ENCODE measurements at regions not wholly inside any gene's neighbourhood (a gene's known extent, or its start where the extent isn't known, plus 50 kb on each side); places are given as distances from the start of the nearest gene placed in this dataset.
"Not testable (repeated sequence)": the region's sequence is repeated elsewhere in the genome, so short reads cannot be mapped to it uniquely, and the experiment has no call there.

DNA sequence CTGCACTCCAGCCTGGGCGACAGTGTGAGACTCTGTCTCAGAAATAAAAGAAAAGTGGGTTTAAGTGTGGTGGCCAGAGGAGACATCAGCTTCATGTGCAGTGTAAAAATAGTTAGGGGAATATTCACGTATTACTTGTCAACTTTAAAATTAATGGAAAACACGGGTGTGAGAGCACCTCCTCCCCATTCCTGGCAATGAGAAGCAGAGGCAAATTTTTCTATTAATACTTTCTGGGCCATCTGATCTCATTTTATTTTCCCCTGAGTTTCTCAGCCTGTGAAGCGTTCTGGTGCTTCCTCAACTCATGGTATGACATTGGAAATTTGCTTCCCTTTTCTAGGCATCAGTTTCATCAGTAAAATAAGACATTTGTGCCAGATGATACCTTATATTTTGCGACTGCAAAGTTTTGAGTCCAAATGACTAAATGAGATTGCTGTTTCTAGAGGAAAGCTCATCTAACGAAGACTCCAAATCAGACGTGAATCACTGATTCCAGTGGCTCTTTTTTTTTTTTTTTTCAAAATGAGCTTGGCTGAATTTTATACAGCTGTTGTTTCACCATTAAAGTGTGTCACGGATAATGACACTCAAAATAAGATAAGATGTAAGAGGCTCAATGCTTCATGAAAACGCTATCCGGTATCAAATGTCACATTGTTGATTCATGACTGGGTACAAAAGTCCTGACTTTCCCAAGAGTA, 104.6 kb downstream of the MSX2 start:
- peak in 1 of 3 experiments; percentile 36 for DNase-seq

- DNase-seq, result no peak
These were observed 103.2 kb downstream of the MSX2 start for GRCh38 chr5:174827558-174827957.

DNA sequence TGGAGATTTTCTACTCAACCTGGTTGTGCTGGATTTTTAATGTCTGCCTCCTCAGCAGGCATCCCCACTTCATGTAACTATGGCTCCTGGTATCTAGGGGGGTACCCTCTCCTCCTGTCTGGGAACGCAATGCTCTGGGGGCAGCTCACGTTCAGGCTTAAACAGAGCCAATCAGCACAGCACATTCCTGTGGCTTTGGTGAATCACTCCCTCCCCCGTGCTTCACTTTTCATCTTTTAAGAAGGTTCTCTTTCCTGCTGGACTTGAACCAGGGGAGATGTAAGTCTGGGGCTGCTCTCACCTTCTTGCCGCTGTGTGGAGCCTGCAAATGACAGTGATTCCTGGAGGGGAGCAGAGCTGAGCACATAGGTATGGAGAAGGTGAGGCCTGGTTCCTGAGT, 101.2 kb downstream of the MSX2 start:
- DNase-seq, result no peak

- no peak for DNase-seq
These were observed 94.0 kb downstream of the MSX2 start for GRCh38 chr5:174818430-174818829.

DNA sequence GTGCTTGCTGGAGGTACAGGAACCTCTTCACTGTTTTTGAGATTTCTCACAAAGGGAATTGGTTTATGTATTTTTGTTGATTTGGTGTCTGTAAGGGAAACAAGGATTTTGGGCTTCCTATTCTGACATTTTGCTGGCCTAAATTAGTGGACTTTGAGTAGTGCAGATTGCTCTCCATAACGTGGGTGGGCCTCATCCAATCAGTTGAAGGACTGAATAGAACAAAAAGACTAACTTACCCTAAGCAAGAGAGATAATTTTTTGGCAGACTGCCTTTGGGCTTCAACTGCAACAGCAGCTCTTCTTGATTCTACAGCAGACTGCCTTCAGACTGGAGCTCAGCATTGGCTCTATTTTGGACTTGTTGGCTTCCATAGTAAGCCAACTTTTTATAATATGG, 93.2 kb downstream of the MSX2 start:
- DNase-seq, result no peak

DNA sequence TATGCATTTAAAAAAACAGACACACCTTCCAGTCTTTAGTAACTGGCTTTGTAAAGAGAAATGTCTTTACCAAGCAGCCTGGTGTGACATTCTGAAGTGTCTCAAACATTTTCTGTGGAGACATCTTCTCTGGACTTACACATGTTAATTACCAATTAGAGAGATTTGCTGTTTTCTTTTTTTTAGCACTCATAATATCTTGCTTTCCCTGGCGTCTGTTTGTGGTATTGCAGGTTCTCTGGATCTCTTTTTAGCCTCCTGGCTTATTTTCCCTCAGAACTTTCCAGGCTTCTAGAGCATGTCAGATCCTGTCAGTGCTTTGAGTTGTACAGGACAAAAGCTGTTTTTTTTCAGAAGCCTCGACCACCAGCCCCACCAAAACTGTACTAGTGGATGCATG, 92.5 kb downstream of the MSX2 start:
- no peak for DNase-seq

- no peak for DNase-seq
These were observed 87.1 kb downstream of the MSX2 start for GRCh38 chr5:174811438-174811837.

GRCh38 chr5:174810796-174811195, 86.4 kb downstream of the MSX2 start:
- DNase-seq, result no peak

DNA sequence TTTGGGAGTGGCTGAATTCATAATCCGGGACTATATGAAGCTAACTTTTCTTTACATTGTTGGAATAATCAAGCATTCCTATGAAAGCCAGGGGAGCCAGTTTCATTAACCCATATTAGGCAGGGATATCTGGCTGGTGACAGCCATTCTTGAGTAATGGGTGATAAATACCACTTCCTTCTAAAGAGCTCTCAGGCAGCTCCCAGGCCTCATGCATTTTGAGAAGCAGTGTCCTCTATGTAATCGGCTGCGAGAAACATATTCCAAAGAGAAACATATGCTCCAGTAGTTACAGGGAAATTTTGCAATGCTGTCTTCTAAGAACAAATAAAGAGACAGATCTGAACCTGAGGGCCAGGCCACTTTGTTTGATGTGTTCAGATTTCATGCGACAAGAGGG, 83.1 kb downstream of the MSX2 start:
- DNase-seq, result no peak

GRCh38 chr5:174806729-174807128, 82.3 kb downstream of the MSX2 start:
- DNase-seq, result no peak

DNA sequence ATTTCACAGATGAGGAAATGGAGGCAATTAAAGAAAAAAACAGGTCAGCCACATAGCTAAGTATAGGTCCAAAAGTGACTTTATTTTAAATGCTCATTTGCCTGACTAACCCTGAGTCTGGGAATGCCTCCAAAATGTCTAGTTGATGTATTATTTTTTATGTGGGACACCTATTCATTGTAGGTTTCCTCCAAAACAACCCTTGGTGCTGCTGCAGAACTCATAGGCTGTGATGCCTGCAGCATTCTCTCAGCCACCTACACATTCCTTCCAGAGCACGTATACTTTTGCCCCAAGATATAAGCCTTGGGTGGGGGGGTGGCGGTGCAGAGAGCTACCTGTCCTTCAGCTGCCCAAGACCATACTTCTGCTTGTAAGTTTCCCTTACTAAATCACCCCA, 77.4 kb downstream of the MSX2 start:
- DNase-seq, result no peak

DNA sequence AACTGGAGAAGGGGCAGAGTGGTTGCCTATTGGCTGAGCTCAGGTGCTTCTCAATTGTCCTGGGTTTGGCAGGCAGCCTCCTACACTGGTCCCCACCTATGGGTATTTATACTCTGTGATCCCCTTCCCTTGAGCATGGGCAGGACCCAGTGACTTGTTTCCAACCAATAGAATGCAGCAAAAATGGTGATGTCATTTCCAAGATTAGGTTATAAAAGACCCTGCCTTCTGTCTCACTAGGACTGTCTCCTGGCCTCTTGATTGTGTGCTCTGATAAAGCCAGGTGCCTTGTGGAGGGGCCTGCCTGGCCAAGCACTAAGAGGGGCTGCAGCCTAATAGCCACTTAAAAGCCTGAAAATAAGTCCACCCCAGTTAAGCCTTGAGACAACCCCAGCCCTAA, 76.1 kb downstream of the MSX2 start:
- no peak for DNase-seq

- no peak for DNase-seq
These were observed 74.7 kb downstream of the MSX2 start for GRCh38 chr5:174799121-174799520.

DNA sequence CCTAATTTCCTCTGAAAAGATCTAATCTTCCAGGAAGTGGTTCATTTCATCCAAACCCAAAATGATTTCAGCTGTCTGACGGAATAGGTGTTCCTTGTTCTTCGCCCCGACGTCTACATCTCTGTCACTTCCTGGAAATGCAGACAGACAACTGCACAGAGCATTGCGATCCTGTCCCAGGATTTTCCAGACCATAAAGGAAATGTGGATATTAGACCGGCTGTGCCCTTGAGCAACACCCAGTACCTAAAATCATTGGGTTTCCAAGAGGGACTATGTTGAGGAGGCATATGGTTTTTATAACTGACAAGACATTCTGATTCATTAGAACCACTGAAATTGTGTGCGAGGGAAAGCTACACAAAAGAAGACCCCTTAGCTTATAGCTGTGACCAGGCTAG, 74.2 kb downstream of the MSX2 start:
- no peak for DNase-seq

DNA sequence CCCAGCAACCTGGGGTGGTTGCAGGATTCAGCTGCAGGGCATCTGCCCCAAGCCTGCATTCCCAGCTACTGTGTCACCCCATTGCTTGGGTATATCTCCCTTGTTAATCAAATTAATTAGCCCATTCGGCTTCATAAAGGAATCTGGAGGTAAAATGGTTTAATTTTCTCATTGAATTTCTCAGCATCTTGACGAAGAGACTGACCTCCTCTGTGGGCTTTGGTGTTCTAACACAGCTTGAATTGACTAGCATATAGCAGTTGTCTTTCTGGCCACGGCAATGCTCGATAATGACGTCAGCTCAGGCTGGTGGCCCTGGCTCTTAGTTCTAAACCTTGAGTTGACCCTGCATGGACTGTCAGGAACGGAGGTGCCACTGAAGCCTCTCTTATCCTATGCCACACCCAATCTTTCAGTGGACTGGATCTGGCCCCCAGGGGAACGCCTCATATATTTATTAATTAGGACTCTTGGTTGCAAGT, 72.4 kb downstream of the MSX2 start:
- DNase-seq, result no peak

GRCh38 chr5:174794931-174795672, 70.7 kb downstream of the MSX2 start:
- DNase-seq, result no peak

DNA sequence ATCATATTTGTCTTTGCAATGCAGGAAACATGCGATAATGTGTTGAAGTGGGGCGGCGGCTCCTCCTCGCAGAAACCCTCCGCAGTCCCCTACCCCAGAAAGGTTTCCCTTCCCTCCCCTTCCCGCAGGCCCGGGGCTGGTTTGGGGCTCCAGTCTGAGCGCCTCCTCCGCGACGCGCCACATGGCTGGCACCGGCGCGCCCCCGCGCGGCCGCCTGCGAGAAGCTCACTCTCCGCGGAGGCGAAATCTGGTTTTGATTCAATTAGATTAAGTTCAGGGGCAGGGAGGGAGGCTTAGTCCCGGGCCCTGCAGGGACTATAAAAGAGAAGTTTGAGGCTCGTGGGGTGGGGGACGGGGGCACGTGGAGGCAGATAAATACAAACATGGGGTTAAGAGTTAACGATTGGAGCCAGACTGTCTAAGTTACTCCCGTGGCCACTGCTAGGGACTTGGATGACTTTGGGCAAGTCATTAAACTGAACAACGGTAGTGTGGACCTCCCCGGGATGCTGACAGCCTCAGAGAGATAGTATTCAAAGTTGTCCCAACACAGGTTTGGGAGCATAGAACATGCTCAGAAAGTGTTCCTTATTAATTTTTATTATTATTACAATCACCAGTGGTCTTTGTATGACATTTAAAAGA, 69.4 kb downstream of the MSX2 start:
- DNase-seq, result peak; percentile 18 to 69 (median 42)

GRCh38 chr5:174793076-174793475, 68.7 kb downstream of the MSX2 start:
- DNase-seq, result no peak

DNA sequence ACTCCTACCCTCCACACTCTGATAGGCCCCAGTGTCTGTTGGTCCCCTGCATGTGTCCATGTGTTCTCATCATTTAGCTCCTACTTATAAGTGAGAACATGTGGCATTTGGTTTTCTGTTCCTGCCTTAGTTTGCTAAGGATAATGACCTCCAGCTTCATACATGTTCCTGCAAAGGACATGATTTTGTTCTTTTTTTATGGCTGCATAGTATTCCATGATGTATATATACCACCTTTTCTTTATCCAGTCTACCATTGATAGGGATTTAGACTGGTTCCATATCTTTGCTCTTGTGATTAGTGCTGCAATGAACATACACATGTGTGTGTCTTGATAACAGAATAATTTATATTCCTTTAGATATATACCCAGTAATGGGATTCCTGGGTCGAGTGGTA, 67.9 kb downstream of the MSX2 start:
- not testable (repeated sequence) for DNase-seq

DNA sequence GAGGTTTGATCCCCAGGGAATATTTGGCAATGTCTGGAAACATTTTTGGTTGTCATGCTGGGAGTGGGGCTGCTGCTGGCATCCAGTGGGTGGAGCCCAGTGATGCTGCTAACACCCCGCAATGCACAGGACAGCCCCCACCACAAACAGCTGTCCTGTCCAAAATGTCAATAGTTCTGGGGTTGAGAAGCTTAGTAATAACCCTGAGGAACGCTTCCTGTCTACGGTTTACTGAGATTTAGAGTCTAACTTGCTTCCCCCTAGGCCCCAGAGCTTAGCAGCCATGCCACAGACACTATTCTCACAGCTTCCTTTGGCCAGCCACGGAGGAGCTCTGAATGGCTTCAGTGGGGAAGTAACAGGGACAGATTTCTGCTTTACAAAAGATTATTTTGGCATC, 66.5 kb downstream of the MSX2 start:
- no peak for DNase-seq

DNA sequence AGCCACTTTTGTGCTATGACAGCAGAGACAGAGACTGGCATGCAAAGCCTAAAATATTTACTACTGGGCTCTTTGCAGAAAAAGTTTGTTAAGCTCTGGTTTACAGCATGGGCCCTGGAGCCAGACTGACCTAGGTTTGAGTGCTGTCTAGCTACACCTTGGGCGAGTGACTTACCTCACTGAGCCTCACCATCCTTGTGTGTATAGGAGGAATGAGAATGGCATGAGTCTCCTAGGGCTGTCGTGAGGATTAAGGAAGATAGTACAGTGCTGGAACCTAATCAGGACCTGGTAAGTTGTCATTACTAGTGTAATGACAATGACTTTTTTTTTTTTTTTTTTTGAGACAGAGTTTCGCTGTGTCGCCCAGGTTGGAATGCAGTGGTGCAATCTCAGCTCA, 65.2 kb downstream of the MSX2 start:
- no peak for DNase-seq

GRCh38 chr5:174785120-174785680, 60.8 kb downstream of the MSX2 start:
- DNase-seq, result no peak
